ENCODE measurements at regions not wholly inside any gene's neighbourhood (a gene's known extent, or its start where the extent isn't known, plus 50 kb on each side); places are given as distances from the start of the nearest gene placed in this dataset.

- no peaks in the 10 kb centered on the region for H3K4me1 ChIP-seq (ENCODE audit: control insufficient read depth in 5 of 5, insufficient read depth in 5 of 5, low read length in 5 of 5)
- peaks cover 0 to 39% (median 26%) of the 10 kb centered on the region in 4 donors for H3K36me3 ChIP-seq (ENCODE audit: control insufficient read depth in 4 of 4, insufficient read depth in 4 of 4, low read length in 4 of 4)
- ATAC-seq (ENCODE audit: insufficient read depth, low FRiP score) = no peak
- no peak overlapping the region for H3K9ac ChIP-seq (ENCODE audit: insufficient read depth in 1 of 2, low read length in 2 of 2)
- no peak overlapping the region for H3K4me3 ChIP-seq
- 77 to 98% methylated on average over 3 of the region's 3 CpGs for WGBS, 2 donors
- no peak for TF ChIP-seq CTCF (IDR thresholded peaks at IDR 0.05; ENCODE audit: control extremely low read depth, extremely low read depth)
- H3K27ac ChIP-seq (ENCODE audit: low read depth in 1 of 2, low read length in 1 of 2) = no peak overlapping the region
- H3K27me3 ChIP-seq (ENCODE audit: control insufficient read depth in 3 of 3, insufficient read depth in 3 of 3, low read length in 2 of 3) = no peaks in the 10 kb centered on the region
- DNase-seq = no peak
- no peaks in the 10 kb centered on the region for H3K9me3 ChIP-seq (ENCODE audit: control insufficient read depth in 4 of 4, insufficient read depth in 3 of 4, low read length in 3 of 4)
Measured at GRCh38 chr4:125482822-125483221, 168.1 kb downstream of the FAT4 start.

GRCh38 chr4:125483278-125483677 is 168.5 kb downstream of the FAT4 start:
- TF ChIP-seq CTCF (IDR thresholded peaks at IDR 0.05; ENCODE audit: control extremely low read depth, extremely low read depth) = no peak
- Histone ChIP-seq H3K36me3 (ENCODE audit: control insufficient read depth in 4 of 4, insufficient read depth in 4 of 4, low read length in 4 of 4) (peaks cover 0 to 44% (median 30%) of the 10 kb centered on the region in 4 donors), H3K9ac (ENCODE audit: insufficient read depth in 1 of 2, low read length in 2 of 2) (no peak overlapping the region), H3K4me3 (no peak overlapping the region), H3K27ac (ENCODE audit: low read depth in 1 of 2, low read length in 1 of 2) (no peak overlapping the region), H3K4me1 (ENCODE audit: control insufficient read depth in 5 of 5, insufficient read depth in 5 of 5, low read length in 5 of 5) (no peaks in the 10 kb centered on the region), H3K27me3 (ENCODE audit: control insufficient read depth in 3 of 3, insufficient read depth in 3 of 3, low read length in 2 of 3) (no peaks in the 10 kb centered on the region), H3K9me3 (ENCODE audit: control insufficient read depth in 4 of 4, insufficient read depth in 3 of 4, low read length in 3 of 4) (no peaks in the 10 kb centered on the region)
- 85 to 89% methylated on average over 3 of the region's 3 CpGs for WGBS, 2 donors
- ATAC-seq (ENCODE audit: insufficient read depth, low FRiP score) (no peak), DNase-seq (no peak)

- ATAC-seq (ENCODE audit: insufficient read depth, low FRiP score) (no peak), DNase-seq (no peak)
- TF ChIP-seq CTCF (IDR thresholded peaks at IDR 0.05; ENCODE audit: control extremely low read depth, extremely low read depth) = no peak
- no peaks in the 10 kb centered on the region for H3K4me1 ChIP-seq (ENCODE audit: control insufficient read depth in 5 of 5, insufficient read depth in 5 of 5, low read length in 5 of 5)
- peaks cover 2 to 44% (median 32%) of the 10 kb centered on the region in 4 donors for H3K36me3 ChIP-seq (ENCODE audit: control insufficient read depth in 4 of 4, insufficient read depth in 4 of 4, low read length in 4 of 4)
- peaks cover 0 to 2% (median 0%) of the 10 kb centered on the region in 4 donors for H3K9me3 ChIP-seq (ENCODE audit: control insufficient read depth in 4 of 4, insufficient read depth in 3 of 4, low read length in 3 of 4)
- H3K9ac ChIP-seq (ENCODE audit: insufficient read depth in 1 of 2, low read length in 2 of 2) = no peak overlapping the region
- no peaks in the 10 kb centered on the region for H3K27me3 ChIP-seq (ENCODE audit: control insufficient read depth in 3 of 3, insufficient read depth in 3 of 3, low read length in 2 of 3)
- H3K27ac ChIP-seq (ENCODE audit: low read depth in 1 of 2, low read length in 1 of 2) = no peak overlapping the region
- no peak overlapping the region for H3K4me3 ChIP-seq
- WGBS, 2 donors = 96% methylated on average over 3 of the region's 3 CpGs
Measured at GRCh38 chr4:125484912-125485311, 170.2 kb downstream of the FAT4 start.

GRCh38 chr4:125486351-125486750 is 171.6 kb downstream of the FAT4 start:
- no peaks in the 10 kb centered on the region for H3K27me3 ChIP-seq (ENCODE audit: control insufficient read depth in 3 of 3, insufficient read depth in 3 of 3, low read length in 2 of 3)
- H3K4me3 ChIP-seq = no peak overlapping the region
- WGBS, 2 donors = 76 to 79% methylated on average over 3 of the region's 3 CpGs
- DNase-seq = peak in 2 of 3 donors; percentile 26 to 41
- H3K9me3 ChIP-seq (ENCODE audit: control insufficient read depth in 4 of 4, insufficient read depth in 3 of 4, low read length in 3 of 4) = peaks cover 0 to 4% (median 0%) of the 10 kb centered on the region in 4 donors
- H3K4me1 ChIP-seq (ENCODE audit: control insufficient read depth in 5 of 5, insufficient read depth in 5 of 5, low read length in 5 of 5) = no peaks in the 10 kb centered on the region
- no peak for ATAC-seq (ENCODE audit: insufficient read depth, low FRiP score)
- no peak overlapping the region for H3K9ac ChIP-seq (ENCODE audit: insufficient read depth in 1 of 2, low read length in 2 of 2)
- no peak overlapping the region for H3K27ac ChIP-seq (ENCODE audit: low read depth in 1 of 2, low read length in 1 of 2)
- TF ChIP-seq CTCF (IDR thresholded peaks at IDR 0.05; ENCODE audit: control extremely low read depth, extremely low read depth) = no peak
- peaks cover 11 to 56% (median 40%) of the 10 kb centered on the region in 4 donors for H3K36me3 ChIP-seq (ENCODE audit: control insufficient read depth in 4 of 4, insufficient read depth in 4 of 4, low read length in 4 of 4)

Data from lung (tissue), 11 donors.